ENCODE measurements at regions not wholly inside any gene's neighbourhood (a gene's known extent, or its start where the extent isn't known, plus 50 kb on each side); places are given as distances from the start of the nearest gene placed in this dataset.
"Not testable (repeated sequence)": the region's sequence is repeated elsewhere in the genome, so short reads cannot be mapped to it uniquely, and the experiment has no call there.

DNA sequence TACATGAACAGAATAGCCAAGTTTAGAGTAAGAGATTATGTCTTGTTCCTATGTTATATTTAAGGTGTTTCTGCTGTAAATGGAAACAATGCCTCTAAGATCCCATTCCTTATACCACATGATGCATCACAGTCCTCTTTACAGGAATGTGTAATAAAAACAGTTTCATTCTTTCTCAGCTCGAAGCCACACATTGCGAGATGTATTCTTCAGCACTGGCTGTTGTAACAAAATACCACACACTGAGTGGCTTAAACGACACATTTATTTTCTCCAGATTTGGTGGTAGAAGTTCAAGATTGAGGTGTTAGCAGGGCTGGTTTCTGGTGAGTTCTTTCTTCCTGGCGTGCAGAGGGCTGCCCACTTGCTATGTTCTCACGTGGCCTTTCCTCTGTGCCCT lies 246.2 kb downstream of the SOCS6 start:
- Histone ChIP-seq H4K20me1 (ENCODE audit: control insufficient read depth, extremely low read depth, insufficient read depth, low read length) (no peaks in the 10 kb centered on the region), H3K36me3 (ENCODE audit: control insufficient read depth in 2 of 2, extremely low read depth in 1 of 2, insufficient read depth in 2 of 2, low read length in 2 of 2) (no peaks in the 10 kb centered on the region), H3K4me3 (ENCODE audit: control insufficient read depth in 2 of 3, extremely low read depth in 1 of 3, insufficient read depth in 2 of 3, low read depth in 1 of 3, low read length in 3 of 3) (no peak overlapping the region), H3K79me2 (ENCODE audit: control insufficient read depth, insufficient read depth, low read length) (no peaks in the 10 kb centered on the region), H3K27me3 (ENCODE audit: control insufficient read depth, extremely low read depth, insufficient read depth, low read length) (no peaks in the 10 kb centered on the region), H3K9ac (ENCODE audit: control insufficient read depth, extremely low read depth, insufficient read depth, low read length) (no peak overlapping the region), H3K4me1 (ENCODE audit: control insufficient read depth, extremely low read depth, insufficient read depth, low read length) (no peaks in the 10 kb centered on the region), H3K9me1 (ENCODE audit: control insufficient read depth, extremely low read depth, insufficient read depth, low read length) (no peaks in the 10 kb centered on the region), H3K27ac (ENCODE audit: control insufficient read depth, insufficient read depth, low read length) (no peak overlapping the region), H3K4me2 (ENCODE audit: control insufficient read depth, extremely low read depth, insufficient read depth, low read depth, low read length) (no peak overlapping the region), H3K9me3 (ENCODE audit: control insufficient read depth, low read depth, low read length) (no peaks in the 10 kb centered on the region), H2AFZ (ENCODE audit: control insufficient read depth, low read length) (no peak overlapping the region)
- dilution Hi-C loops (cut with MboI; ENCODE audit: extremely low pct_ligation_motif_present, low sequenced_read_pairs) = no loop called here
- no peak for TF ChIP-seq EZH2 (IDR thresholded peaks at IDR 0.05; ENCODE audit: low read length)
- TF ChIP-seq, protein P1, sequence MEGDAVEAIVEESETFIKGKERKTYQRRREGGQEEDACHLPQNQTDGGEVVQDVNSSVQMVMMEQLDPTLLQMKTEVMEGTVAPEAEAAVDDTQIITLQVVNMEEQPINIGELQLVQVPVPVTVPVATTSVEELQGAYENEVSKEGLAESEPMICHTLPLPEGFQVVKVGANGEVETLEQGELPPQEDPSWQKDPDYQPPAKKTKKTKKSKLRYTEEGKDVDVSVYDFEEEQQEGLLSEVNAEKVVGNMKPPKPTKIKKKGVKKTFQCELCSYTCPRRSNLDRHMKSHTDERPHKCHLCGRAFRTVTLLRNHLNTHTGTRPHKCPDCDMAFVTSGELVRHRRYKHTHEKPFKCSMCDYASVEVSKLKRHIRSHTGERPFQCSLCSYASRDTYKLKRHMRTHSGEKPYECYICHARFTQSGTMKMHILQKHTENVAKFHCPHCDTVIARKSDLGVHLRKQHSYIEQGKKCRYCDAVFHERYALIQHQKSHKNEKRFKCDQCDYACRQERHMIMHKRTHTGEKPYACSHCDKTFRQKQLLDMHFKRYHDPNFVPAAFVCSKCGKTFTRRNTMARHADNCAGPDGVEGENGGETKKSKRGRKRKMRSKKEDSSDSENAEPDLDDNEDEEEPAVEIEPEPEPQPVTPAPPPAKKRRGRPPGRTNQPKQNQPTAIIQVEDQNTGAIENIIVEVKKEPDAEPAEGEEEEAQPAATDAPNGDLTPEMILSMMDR (optimal IDR thresholded peaks at IDR 0.05 in 1 of 3, IDR thresholded peaks at IDR 0.05 in 1 of 3, conservative IDR thresholded peaks at IDR 0.05 in 1 of 3; ENCODE audit: extremely low read depth in 1 of 3, insufficient read depth in 2 of 3, low read length in 3 of 3) = no peak
- FAIRE-seq (no peak), DNase-seq (ENCODE audit: low read depth, low spot score) (no peak)

DNA sequence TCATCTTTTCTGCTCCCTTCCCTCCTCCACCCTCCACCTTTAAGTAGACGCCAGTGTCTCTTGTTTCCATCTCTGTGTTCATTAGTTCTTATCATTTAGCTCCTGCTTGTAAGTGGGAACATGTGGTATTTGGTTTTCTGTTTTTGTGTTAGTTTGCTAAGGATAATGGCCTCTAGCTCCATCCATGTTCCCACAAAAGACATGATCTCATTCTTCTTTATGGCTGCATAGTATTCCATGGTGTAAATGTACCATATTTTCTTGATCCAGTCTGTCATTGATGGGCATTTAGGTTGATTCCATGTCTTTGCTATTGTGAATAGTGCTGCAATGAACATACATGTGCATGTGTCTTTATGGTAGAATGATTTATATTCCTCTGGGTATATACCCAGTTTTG lies 236.5 kb downstream of the SOCS6 start:
- H3K4me2 ChIP-seq (ENCODE audit: control insufficient read depth, extremely low read depth, insufficient read depth, low read depth, low read length); H3K9me3 ChIP-seq (ENCODE audit: control insufficient read depth, low read depth, low read length); DNase-seq (ENCODE audit: low read depth, low spot score); H3K9ac ChIP-seq (ENCODE audit: control insufficient read depth, extremely low read depth, insufficient read depth, low read length); H4K20me1 ChIP-seq (ENCODE audit: control insufficient read depth, extremely low read depth, insufficient read depth, low read length); dilution Hi-C loops (cut with MboI; ENCODE audit: extremely low pct_ligation_motif_present, low sequenced_read_pairs); FAIRE-seq; H3K27ac ChIP-seq (ENCODE audit: control insufficient read depth, insufficient read depth, low read length); H3K4me3 ChIP-seq (ENCODE audit: control insufficient read depth in 2 of 3, extremely low read depth in 1 of 3, insufficient read depth in 2 of 3, low read depth in 1 of 3, low read length in 3 of 3); H3K79me2 ChIP-seq (ENCODE audit: control insufficient read depth, insufficient read depth, low read length); H3K36me3 ChIP-seq (ENCODE audit: control insufficient read depth in 2 of 2, extremely low read depth in 1 of 2, insufficient read depth in 2 of 2, low read length in 2 of 2); H3K4me1 ChIP-seq (ENCODE audit: control insufficient read depth, extremely low read depth, insufficient read depth, low read length); H3K27me3 ChIP-seq (ENCODE audit: control insufficient read depth, extremely low read depth, insufficient read depth, low read length); H3K9me1 ChIP-seq (ENCODE audit: control insufficient read depth, extremely low read depth, insufficient read depth, low read length); H2AFZ ChIP-seq (ENCODE audit: control insufficient read depth, low read length): not testable (repeated sequence)

DNA sequence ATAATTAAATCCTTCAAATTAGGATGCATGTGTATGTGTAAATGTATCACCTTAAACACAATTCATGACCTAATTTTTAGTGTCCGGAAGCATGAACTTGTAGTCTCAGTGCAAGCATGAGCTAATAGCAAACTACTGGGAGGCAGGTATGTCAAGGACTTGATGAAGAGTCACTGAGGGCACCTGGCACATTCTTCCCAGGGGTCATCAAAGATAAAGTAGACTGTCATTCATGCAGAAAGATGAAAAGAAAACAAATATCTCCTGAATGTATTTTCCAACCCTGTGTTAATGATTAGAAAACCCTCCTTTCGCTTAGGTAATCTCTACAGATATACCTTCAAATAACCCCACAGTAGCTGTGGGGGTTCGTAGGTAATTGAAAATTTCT lies 234.9 kb downstream of the SOCS6 start:
- no peak for FAIRE-seq

More for the DNA sequence above, 234.9 kb downstream of the SOCS6 start:
- no peak overlapping the region for H3K27ac ChIP-seq (ENCODE audit: control insufficient read depth, insufficient read depth, low read length)
- dilution Hi-C loops (cut with MboI; ENCODE audit: extremely low pct_ligation_motif_present, low sequenced_read_pairs) = no loop called here
- H3K36me3 ChIP-seq (ENCODE audit: control insufficient read depth in 2 of 2, extremely low read depth in 1 of 2, insufficient read depth in 2 of 2, low read length in 2 of 2) = no peaks in the 10 kb centered on the region
- H3K4me2 ChIP-seq (ENCODE audit: control insufficient read depth, extremely low read depth, insufficient read depth, low read depth, low read length) = no peak overlapping the region
- no peaks in the 10 kb centered on the region for H3K4me1 ChIP-seq (ENCODE audit: control insufficient read depth, extremely low read depth, insufficient read depth, low read length)
- TF ChIP-seq EZH2 (IDR thresholded peaks at IDR 0.05; ENCODE audit: low read length) = no peak
- TF ChIP-seq, protein P1 (optimal IDR thresholded peaks at IDR 0.05 in 1 of 3, IDR thresholded peaks at IDR 0.05 in 1 of 3, conservative IDR thresholded peaks at IDR 0.05 in 1 of 3; ENCODE audit: extremely low read depth in 1 of 3, insufficient read depth in 2 of 3, low read length in 3 of 3) = no peak
- no peak overlapping the region for H3K9ac ChIP-seq (ENCODE audit: control insufficient read depth, extremely low read depth, insufficient read depth, low read length)
- no peaks in the 10 kb centered on the region for H3K79me2 ChIP-seq (ENCODE audit: control insufficient read depth, insufficient read depth, low read length)
- H3K9me1 ChIP-seq (ENCODE audit: control insufficient read depth, extremely low read depth, insufficient read depth, low read length) = no peaks in the 10 kb centered on the region
- H3K4me3 ChIP-seq (ENCODE audit: control insufficient read depth in 2 of 3, extremely low read depth in 1 of 3, insufficient read depth in 2 of 3, low read depth in 1 of 3, low read length in 3 of 3) = no peak overlapping the region
- DNase-seq (ENCODE audit: low read depth, low spot score) = no peak
- H3K27me3 ChIP-seq (ENCODE audit: control insufficient read depth, extremely low read depth, insufficient read depth, low read length) = no peaks in the 10 kb centered on the region
- H3K9me3 ChIP-seq (ENCODE audit: control insufficient read depth, low read depth, low read length) = no peaks in the 10 kb centered on the region
- H2AFZ ChIP-seq (ENCODE audit: control insufficient read depth, low read length) = no peak overlapping the region
- no peaks in the 10 kb centered on the region for H4K20me1 ChIP-seq (ENCODE audit: control insufficient read depth, extremely low read depth, insufficient read depth, low read length)
